Transverse colon (tissue), 4 donors: ENCODE measurements at regions not wholly inside any gene's neighbourhood (a gene's known extent, or its start where the extent isn't known, plus 50 kb on each side); places are given as distances from the start of the nearest gene placed in this dataset.

Experiments used
- DNase-seq: peaks from one replicate; pipeline ENCODE4 v3.0.0-alpha.2; 2019
- H3K27ac ChIP-seq, 4 donors: fragments of 200-600 bp; sonication (generic); 2 replicates each; pipeline ENCODE4 v1.5.1; 2016 to 2018; ENCODE audit warnings: inconsistent platforms in 4 of 4
- H3K27me3 ChIP-seq: fragments of 200-600 bp; sonication (generic); 2 replicates; pipeline ENCODE4 v1.5.1; 2017; ENCODE audit warnings: inconsistent platforms
- H3K36me3 ChIP-seq, 4 donors: fragments of 200-600 bp; sonication (generic); 2 replicates each; pipeline ENCODE4 v1.5.1; 2017 to 2019; ENCODE audit warnings: inconsistent platforms in 4 of 4
- H3K4me1 ChIP-seq, 4 donors: fragments of 200-600 bp; sonication (generic); 2 replicates each; pipeline ENCODE4 v1.5.1; 2017 to 2020; ENCODE audit warnings: inconsistent platforms in 4 of 4
- H3K4me3 ChIP-seq, 4 donors: fragments of 200-600 bp; sonication (generic); 1 replicate in 1 of 4; 2 replicates in 3 of 4; pipeline versions ENCODE4 v1.5.1 to v1.6.1; 2017 to 2019; ENCODE audit warnings: inconsistent platforms in 4 of 4
- H3K9me3 ChIP-seq, 2 donors: fragments of 200-600 bp; sonication (generic); 2 replicates each; pipeline ENCODE4 v1.5.1; 2017 to 2019; ENCODE audit warnings: inconsistent platforms in 2 of 2
- CTCF ChIP-seq, 5 experiments: fragments of 200-600 bp in 3 of 5; fragments of 450-650 bp in 2 of 5; sonication (generic) in 3 of 5; IDR thresholded peaks; 1 replicate in 2 of 5; 2 replicates in 3 of 5; pipeline ENCODE4 v1.5.1; 2016 to 2017; ENCODE audit warnings: antibody characterized with exemption in 5 of 5, inconsistent platforms in 3 of 5, mild to moderate bottlenecking in 2 of 5, moderate library complexity in 1 of 5
- EP300 ChIP-seq: sonication (generic); formaldehyde crosslinking; IDR thresholded peaks from one replicate; pipeline ENCODE4 v1.6.1; 2017; ENCODE audit warnings: antibody characterized with exemption, low read depth
- POLR2A ChIP-seq: fragments of 450-650 bp; IDR thresholded peaks from one replicate; pipeline ENCODE4 v1.6.1; 2016; ENCODE audit warnings: antibody characterized with exemption, mild to moderate bottlenecking, moderate library complexity
- POLR2AphosphoS5 ChIP-seq, 3 donors: sonication (generic); formaldehyde crosslinking; IDR thresholded peaks; one replicate each; pipeline ENCODE4 v1.6.1; 2016; ENCODE audit warnings: antibody characterized with exemption in 3 of 3
- WGBS, 2 donors: methylation state at CpG; one replicate each; pipeline ENCODE4 v1.1.5; 2018; ENCODE audit warnings: low coverage in 1 of 2; 5-methylcytosine and 5-hydroxymethylcytosine counted together
- in situ Hi-C, 4 donors: fragments of 200-750 bp; cut with MboI; loops; one replicate each; pipeline versions ENCODE4 v1.15.0 to v1.15.1; 2017; ENCODE audit warnings: low sequenced_read_pairs in 3 of 4, low pct_ligation_motif_present in 1 of 4, low pct_unique_long_range_greater_than_20kb in 1 of 4
- intact Hi-C: fragments of 100-400 bp; cut with DNase I; formaldehyde crosslinking; loops from one replicate; pipeline ENCODE4 v1.15.1; 2023; ENCODE audit warnings: low total_unique reads

DNA sequence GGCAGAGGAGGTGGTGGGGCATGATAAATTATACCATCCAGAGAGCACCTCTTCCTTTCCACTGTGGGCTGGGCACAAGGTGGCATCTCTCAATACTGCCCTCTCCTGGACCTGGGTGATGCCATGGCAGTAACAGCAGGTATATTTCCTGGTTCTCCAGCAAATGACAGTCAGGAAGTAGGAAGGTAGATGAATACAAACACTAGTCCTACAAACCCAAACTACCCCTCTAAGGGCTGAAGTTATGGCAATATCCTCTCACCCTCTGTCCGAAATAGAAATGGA, 1004.9 kb downstream of the KCNMA1 start:
- WGBS, 2 donors, result 81% methylated on average over 1 of the region's 1 CpG; no CpG with 5 or more reads in 1 of the 2 donors
- no peaks in the 10 kb centered on the region for H3K36me3 ChIP-seq

GRCh38 chr10:76631884-76632766, 1005.5 kb downstream of the KCNMA1 start:
- in situ Hi-C loops, result no loop called here
- H3K4me1 ChIP-seq, result peaks cover 0 to 2% (median 0%) of the 10 kb centered on the region in 4 donors

More for the DNA sequence above, 1004.9 kb downstream of the KCNMA1 start:
- in situ Hi-C loops (no loop called here), intact Hi-C loops (no loop called here)
- no peak overlapping the region for H3K27ac ChIP-seq
- H3K9me3 ChIP-seq, result no peaks in the 10 kb centered on the region
- H3K4me3 ChIP-seq, result no peak overlapping the region
- DNase-seq, result peak; percentile 33
- no peaks in the 10 kb centered on the region for H3K27me3 ChIP-seq
- TF ChIP-seq POLR2A (no peak), EP300 (no peak), POLR2AphosphoS5 (IDR thresholded peaks at IDR 0.05) (no peak), CTCF (IDR thresholded peaks at IDR 0.05) (peak in 4 of 5 experiments; percentile 35 to 49 (median 47))
- H3K4me1 ChIP-seq, result peaks cover 0 to 2% (median 0%) of the 10 kb centered on the region in 4 donors

GRCh38 chr10:76631036-76631670, 1006.5 kb downstream of the KCNMA1 start:
- H3K4me3 ChIP-seq, result no peak overlapping the region
- no peak overlapping the region for H3K27ac ChIP-seq
- in situ Hi-C loops (no loop called here), intact Hi-C loops (no loop called here)
- DNase-seq, result no peak
- 89 to 96% methylated on average over 3 to 5 of the region's 5 CpGs for WGBS, 2 donors
- H3K27me3 ChIP-seq, result no peaks in the 10 kb centered on the region
- no peak for TF ChIP-seq POLR2A
- no peak for TF ChIP-seq EP300
- TF ChIP-seq POLR2AphosphoS5 (IDR thresholded peaks at IDR 0.05), result no peak
- no peak for TF ChIP-seq CTCF (IDR thresholded peaks at IDR 0.05)
- H3K9me3 ChIP-seq, result no peaks in the 10 kb centered on the region
- H3K36me3 ChIP-seq, result no peaks in the 10 kb centered on the region
- H3K4me1 ChIP-seq, result peaks cover 0 to 5% (median 0%) of the 10 kb centered on the region in 4 donors

More at GRCh38 chr10:76631884-76632766, 1005.5 kb downstream of the KCNMA1 start:
- DNase-seq, result no peak
- Histone ChIP-seq H3K36me3 (no peaks in the 10 kb centered on the region), H3K27ac (no peak overlapping the region), H3K9me3 (no peaks in the 10 kb centered on the region), H3K27me3 (no peaks in the 10 kb centered on the region), H3K4me3 (no peak overlapping the region)
- intact Hi-C loops, result no loop called here
- WGBS, 2 donors, result 45 to 67% methylated on average over 6 to 16 of the region's 16 CpGs
- TF ChIP-seq POLR2AphosphoS5 (IDR thresholded peaks at IDR 0.05) (no peak), POLR2A (no peak), EP300 (no peak), CTCF (IDR thresholded peaks at IDR 0.05) (no peak)

DNA sequence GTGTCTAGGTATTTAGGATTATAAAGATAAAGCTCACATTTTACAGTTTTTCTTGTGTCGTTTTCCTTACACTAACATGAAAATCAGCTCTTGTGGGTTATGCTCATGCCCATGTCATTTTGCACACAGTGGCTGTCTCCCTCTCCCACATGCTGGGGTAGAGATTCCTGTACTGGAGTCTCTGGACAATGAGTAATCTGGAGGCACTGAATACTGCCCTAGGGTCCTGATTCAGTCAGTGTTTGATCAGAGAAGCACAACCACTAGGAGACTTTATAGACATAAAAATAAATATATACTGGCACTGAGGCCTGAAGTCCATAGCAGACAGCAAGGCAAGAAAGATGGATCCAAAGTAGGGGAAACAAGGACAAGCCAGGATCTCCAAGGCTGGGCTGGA, 1008.8 kb downstream of the KCNMA1 start:
- no peak overlapping the region for H3K27ac ChIP-seq
- no peaks in the 10 kb centered on the region for H3K9me3 ChIP-seq
- 71 to 79% methylated on average over 1 of the region's 1 CpG for WGBS, 2 donors
- H3K4me3 ChIP-seq, result no peak overlapping the region
- intact Hi-C loops (no loop called here), in situ Hi-C loops (no loop called here)
- TF ChIP-seq POLR2A, result no peak
- TF ChIP-seq CTCF (IDR thresholded peaks at IDR 0.05), result no peak
- no peak for TF ChIP-seq POLR2AphosphoS5 (IDR thresholded peaks at IDR 0.05)
- no peak for TF ChIP-seq EP300
- H3K27me3 ChIP-seq, result no peaks in the 10 kb centered on the region
- no peaks in the 10 kb centered on the region for H3K36me3 ChIP-seq
- DNase-seq, result no peak
- H3K4me1 ChIP-seq, result peaks cover 0 to 6% (median 0%) of the 10 kb centered on the region in 4 donors
